ENCODE measurements at regions not wholly inside any gene's neighbourhood (a gene's known extent, or its start where the extent isn't known, plus 50 kb on each side); places are given as distances from the start of the nearest gene placed in this dataset.

- ATAC-seq (no peak), DNase-seq (no peak)
- no peak overlapping the region for H3K4me3 Mint-ChIP-seq
- no peaks in the 10 kb centered on the region for H3K36me3 Mint-ChIP-seq (ENCODE audit: low read depth)
- no peaks in the 10 kb centered on the region for H3K27me3 Mint-ChIP-seq
- H3K27ac Mint-ChIP-seq: no peak overlapping the region
- H3K9me3 ChIP-seq (ENCODE audit: control insufficient read depth, low read length, poor library complexity, severe bottlenecking): no peaks in the 10 kb centered on the region
- no peaks in the 10 kb centered on the region for H3K4me1 Mint-ChIP-seq
Measured at GRCh38 chr3:177934001-177934891, 602.0 kb upstream of the KCNMB2 start.

GRCh38 chr3:177935047-177935446 is 601.2 kb upstream of the KCNMB2 start:
- Mint-ChIP-seq H3K27me3 (no peaks in the 10 kb centered on the region), H3K27ac (no peak overlapping the region), H3K4me1 (no peaks in the 10 kb centered on the region), H3K36me3 (ENCODE audit: low read depth) (no peaks in the 10 kb centered on the region), H3K4me3 (no peak overlapping the region)
- no peaks in the 10 kb centered on the region for H3K9me3 ChIP-seq (ENCODE audit: control insufficient read depth, low read length, poor library complexity, severe bottlenecking)
- ATAC-seq (no peak), DNase-seq (no peak)

- H3K9me3 ChIP-seq (ENCODE audit: control insufficient read depth, low read length, poor library complexity, severe bottlenecking): no peaks in the 10 kb centered on the region
- H3K36me3 Mint-ChIP-seq (ENCODE audit: low read depth): no peaks in the 10 kb centered on the region
- DNase-seq (no peak), ATAC-seq (no peak)
- no peaks in the 10 kb centered on the region for H3K4me1 Mint-ChIP-seq
- H3K27ac Mint-ChIP-seq: no peak overlapping the region
- no peaks in the 10 kb centered on the region for H3K27me3 Mint-ChIP-seq
- H3K4me3 Mint-ChIP-seq: no peak overlapping the region
Measured at GRCh38 chr3:177936721-177937120, 599.5 kb upstream of the KCNMB2 start.

GRCh38 chr3:177942911-177943310 is 593.3 kb upstream of the KCNMB2 start:
- Mint-ChIP-seq H3K36me3 (ENCODE audit: low read depth) (no peaks in the 10 kb centered on the region), H3K4me1 (peaks cover 15% of the 10 kb centered on the region), H3K27me3 (no peaks in the 10 kb centered on the region), H3K27ac (no peak overlapping the region), H3K4me3 (no peak overlapping the region)
- DNase-seq (no peak), ATAC-seq (no peak)
- H3K9me3 ChIP-seq (ENCODE audit: control insufficient read depth, low read length, poor library complexity, severe bottlenecking): no peaks in the 10 kb centered on the region

GRCh38 chr3:177944228-177944661 is 592.0 kb upstream of the KCNMB2 start:
- Mint-ChIP-seq H3K4me1 (peaks cover 15% of the 10 kb centered on the region), H3K27me3 (no peaks in the 10 kb centered on the region), H3K4me3 (peak overlapping the region; percentile 21), H3K27ac (peak overlapping the region; percentile 19), H3K36me3 (ENCODE audit: low read depth) (no peaks in the 10 kb centered on the region)
- no peak for DNase-seq
- H3K9me3 ChIP-seq (ENCODE audit: control insufficient read depth, low read length, poor library complexity, severe bottlenecking): no peaks in the 10 kb centered on the region
- ATAC-seq: peak; percentile 49

GRCh38 chr3:177946048-177946447 is 590.2 kb upstream of the KCNMB2 start:
- Mint-ChIP-seq H3K4me1 (peaks cover 15% of the 10 kb centered on the region), H3K27me3 (no peaks in the 10 kb centered on the region), H3K36me3 (ENCODE audit: low read depth) (no peaks in the 10 kb centered on the region), H3K4me3 (no peak overlapping the region), H3K27ac (no peak overlapping the region)
- no peaks in the 10 kb centered on the region for H3K9me3 ChIP-seq (ENCODE audit: control insufficient read depth, low read length, poor library complexity, severe bottlenecking)
- DNase-seq: no peak
- no peak for ATAC-seq

- no peak overlapping the region for H3K4me3 Mint-ChIP-seq
- H3K27ac Mint-ChIP-seq: no peak overlapping the region
- no peaks in the 10 kb centered on the region for H3K36me3 Mint-ChIP-seq (ENCODE audit: low read depth)
- no peaks in the 10 kb centered on the region for H3K9me3 ChIP-seq (ENCODE audit: control insufficient read depth, low read length, poor library complexity, severe bottlenecking)
- H3K27me3 Mint-ChIP-seq: no peaks in the 10 kb centered on the region
- no peak for ATAC-seq
- no peak for DNase-seq
- peaks cover 15% of the 10 kb centered on the region for H3K4me1 Mint-ChIP-seq
Measured at GRCh38 chr3:177946497-177946896, 589.7 kb upstream of the KCNMB2 start.

GRCh38 chr3:177946936-177947335 is 589.3 kb upstream of the KCNMB2 start:
- DNase-seq (no peak), ATAC-seq (no peak)
- H3K27me3 Mint-ChIP-seq: no peaks in the 10 kb centered on the region
- H3K27ac Mint-ChIP-seq: no peak overlapping the region
- no peaks in the 10 kb centered on the region for H3K36me3 Mint-ChIP-seq (ENCODE audit: low read depth)
- H3K4me1 Mint-ChIP-seq: peaks cover 15% of the 10 kb centered on the region
- no peak overlapping the region for H3K4me3 Mint-ChIP-seq
- no peaks in the 10 kb centered on the region for H3K9me3 ChIP-seq (ENCODE audit: control insufficient read depth, low read length, poor library complexity, severe bottlenecking)

- no peak for ATAC-seq
- Mint-ChIP-seq H3K4me3 (no peak overlapping the region), H3K27ac (no peak overlapping the region), H3K36me3 (ENCODE audit: low read depth) (no peaks in the 10 kb centered on the region), H3K27me3 (no peaks in the 10 kb centered on the region), H3K4me1 (peaks cover 15% of the 10 kb centered on the region)
- no peaks in the 10 kb centered on the region for H3K9me3 ChIP-seq (ENCODE audit: control insufficient read depth, low read length, poor library complexity, severe bottlenecking)
- DNase-seq: no peak
Measured at GRCh38 chr3:177947901-177948300, 588.3 kb upstream of the KCNMB2 start.

- H3K9me3 ChIP-seq (ENCODE audit: control insufficient read depth, low read length, poor library complexity, severe bottlenecking): no peaks in the 10 kb centered on the region
- DNase-seq: no peak
- no peaks in the 10 kb centered on the region for H3K36me3 Mint-ChIP-seq (ENCODE audit: low read depth)
- peaks cover 15% of the 10 kb centered on the region for H3K4me1 Mint-ChIP-seq
- H3K27ac Mint-ChIP-seq: no peak overlapping the region
- H3K27me3 Mint-ChIP-seq: no peaks in the 10 kb centered on the region
- ATAC-seq: no peak
- H3K4me3 Mint-ChIP-seq: no peak overlapping the region
Measured at GRCh38 chr3:177948716-177949425, 587.4 kb upstream of the KCNMB2 start.

- no peaks in the 10 kb centered on the region for H3K36me3 Mint-ChIP-seq (ENCODE audit: low read depth)
Measured at GRCh38 chr3:177959188-177959587, 577.0 kb upstream of the KCNMB2 start.

GRCh38 chr3:177960014-177960413 is 576.2 kb upstream of the KCNMB2 start:
- ATAC-seq (no peak), DNase-seq (no peak)
- peaks cover 2% of the 10 kb centered on the region for H3K36me3 Mint-ChIP-seq (ENCODE audit: low read depth)
- no peak overlapping the region for H3K4me3 Mint-ChIP-seq
- H3K27me3 Mint-ChIP-seq: peaks cover 9% of the 10 kb centered on the region
- H3K4me1 Mint-ChIP-seq: no peaks in the 10 kb centered on the region
- H3K9me3 ChIP-seq (ENCODE audit: control insufficient read depth, low read length, poor library complexity, severe bottlenecking): no peaks in the 10 kb centered on the region
- no peak overlapping the region for H3K27ac Mint-ChIP-seq

More at GRCh38 chr3:177959188-177959587, 577.0 kb upstream of the KCNMB2 start:
- DNase-seq: no peak
- H3K27me3 Mint-ChIP-seq: peaks cover 9% of the 10 kb centered on the region
- no peak for ATAC-seq
- no peaks in the 10 kb centered on the region for H3K4me1 Mint-ChIP-seq
- H3K4me3 Mint-ChIP-seq: no peak overlapping the region
- H3K27ac Mint-ChIP-seq: no peak overlapping the region
- no peaks in the 10 kb centered on the region for H3K9me3 ChIP-seq (ENCODE audit: control insufficient read depth, low read length, poor library complexity, severe bottlenecking)

- H3K4me1 Mint-ChIP-seq: no peaks in the 10 kb centered on the region
- no peak for DNase-seq
- no peak overlapping the region for H3K27ac Mint-ChIP-seq
- no peak for ATAC-seq
- no peak overlapping the region for H3K4me3 Mint-ChIP-seq
- peaks cover 9% of the 10 kb centered on the region for H3K27me3 Mint-ChIP-seq
- peaks cover 2% of the 10 kb centered on the region for H3K36me3 Mint-ChIP-seq (ENCODE audit: low read depth)
- H3K9me3 ChIP-seq (ENCODE audit: control insufficient read depth, low read length, poor library complexity, severe bottlenecking): no peaks in the 10 kb centered on the region
Measured at GRCh38 chr3:177960722-177961121, 575.5 kb upstream of the KCNMB2 start.
